GM18867 (cell line): ENCODE measurements at regions not wholly inside any gene's neighbourhood (a gene's known extent, or its start where the extent isn't known, plus 50 kb on each side); places are given as distances from the start of the nearest gene placed in this dataset.

Experiments used
- ATAC-seq: cut with Tn5 transposase; IDR thresholded peaks from one replicate; pipeline ENCODE4 v1.9.1; 2021; ENCODE audit warnings: mild to moderate bottlenecking, moderate library complexity; ENCODE audit not compliant: unreplicated experiment

- no peak for ATAC-seq
Measured at GRCh38 chr7:131238347-131238931, 89.2 kb upstream of the MKLN1 start.

GRCh38 chr7:131241386-131241785 is 86.3 kb upstream of the MKLN1 start:
- no peak for ATAC-seq

GRCh38 chr7:131242123-131242650 is 85.5 kb upstream of the MKLN1 start:
- ATAC-seq, result no peak

GRCh38 chr7:131244259-131244852 is 83.3 kb upstream of the MKLN1 start:
- no peak for ATAC-seq

- ATAC-seq, result no peak
Measured at GRCh38 chr7:131249003-131249402, 78.7 kb upstream of the MKLN1 start.

- ATAC-seq, result no peak
Measured at GRCh38 chr7:131249483-131249882, 78.2 kb upstream of the MKLN1 start.

- no peak for ATAC-seq
Measured at GRCh38 chr7:131250331-131250730, 77.3 kb upstream of the MKLN1 start.

GRCh38 chr7:131251371-131251770 is 76.3 kb upstream of the MKLN1 start:
- ATAC-seq, result no peak

GRCh38 chr7:131252976-131253375 is 74.7 kb upstream of the MKLN1 start:
- ATAC-seq, result no peak

- no peak for ATAC-seq
Measured at GRCh38 chr7:131254211-131254610, 73.5 kb upstream of the MKLN1 start.

- ATAC-seq, result no peak
Measured at GRCh38 chr7:131255242-131255641, 72.4 kb upstream of the MKLN1 start.

GRCh38 chr7:131261476-131261994 is 66.1 kb upstream of the MKLN1 start:
- ATAC-seq, result no peak

- ATAC-seq, result no peak
Measured at GRCh38 chr7:131265227-131265626, 62.4 kb upstream of the MKLN1 start.

GRCh38 chr7:131267631-131268030 is 60.0 kb upstream of the MKLN1 start:
- ATAC-seq, result no peak

GRCh38 chr7:131268906-131269305 is 58.8 kb upstream of the MKLN1 start:
- no peak for ATAC-seq

GRCh38 chr7:131272086-131272485 is 55.6 kb upstream of the MKLN1 start:
- no peak for ATAC-seq

GRCh38 chr7:131274986-131275385 is 52.7 kb upstream of the MKLN1 start:
- ATAC-seq, result no peak

- ATAC-seq, result no peak
Measured at GRCh38 chr7:131276190-131276589, 51.5 kb upstream of the MKLN1 start.

- no peak for ATAC-seq
Measured at GRCh38 chr7:131276748-131277147, 50.9 kb upstream of the MKLN1 start.
